ENCODE measurements at regions not wholly inside any gene's neighbourhood (a gene's known extent, or its start where the extent isn't known, plus 50 kb on each side); places are given as distances from the start of the nearest gene placed in this dataset.
"Not testable (repeated sequence)": the region's sequence is repeated elsewhere in the genome, so short reads cannot be mapped to it uniquely, and the experiment has no call there.

DNA sequence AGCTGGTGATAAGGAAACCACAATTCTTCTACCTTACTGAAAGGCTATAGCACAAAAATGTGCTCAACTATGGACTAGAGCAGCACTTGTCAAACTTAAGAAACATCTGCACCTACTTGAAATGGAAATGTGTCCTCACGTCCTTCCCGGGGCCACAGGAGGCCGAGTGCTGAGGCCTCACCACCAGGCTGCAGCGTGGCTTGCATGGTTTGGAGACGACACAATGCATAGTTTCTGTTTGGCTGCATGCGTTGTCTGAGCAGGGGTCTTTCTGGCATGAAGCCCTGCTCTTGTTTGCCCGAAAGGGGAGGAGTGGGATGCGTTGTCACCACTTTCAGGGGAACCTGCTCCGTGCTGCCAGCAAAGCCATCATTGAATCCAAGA lies 228.8 kb downstream of the TTLL2 start:
- Mint-ChIP-seq H3K27me3 (no peaks in the 10 kb centered on the region), H3K4me1 (no peaks in the 10 kb centered on the region), H3K36me3 (no peaks in the 10 kb centered on the region), H3K4me3 (no peak overlapping the region), H3K9me3 (peaks cover 0 to 10% (median 7%) of the 10 kb centered on the region in 3 donors), H3K27ac (no peak overlapping the region)

DNA sequence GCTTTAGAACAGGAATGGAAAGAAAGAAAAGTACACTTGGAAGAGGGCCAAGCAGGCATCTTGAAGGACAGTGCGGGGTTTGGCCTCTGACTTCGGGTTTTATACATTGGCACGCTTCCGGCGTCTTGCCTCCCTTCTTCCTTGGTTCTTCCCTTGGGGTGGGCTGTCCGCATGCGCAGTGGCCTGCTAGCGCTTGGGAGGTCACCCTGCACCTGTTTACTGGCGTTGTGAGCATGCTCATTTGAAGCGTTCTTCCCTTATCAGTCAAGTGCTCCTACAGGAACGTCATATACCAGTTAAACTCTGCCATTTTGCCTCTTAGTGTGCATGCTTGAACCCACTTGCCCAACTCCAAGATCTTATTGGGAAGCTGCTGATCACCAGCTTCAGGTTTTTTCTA lies 230.0 kb downstream of the TTLL2 start:
- Mint-ChIP-seq H3K36me3 (no peaks in the 10 kb centered on the region), H3K9me3 (peaks cover 0 to 10% (median 7%) of the 10 kb centered on the region in 3 donors), H3K27me3 (no peaks in the 10 kb centered on the region), H3K4me1 (no peaks in the 10 kb centered on the region), H3K27ac (no peak overlapping the region), H3K4me3 (no peak overlapping the region)

DNA sequence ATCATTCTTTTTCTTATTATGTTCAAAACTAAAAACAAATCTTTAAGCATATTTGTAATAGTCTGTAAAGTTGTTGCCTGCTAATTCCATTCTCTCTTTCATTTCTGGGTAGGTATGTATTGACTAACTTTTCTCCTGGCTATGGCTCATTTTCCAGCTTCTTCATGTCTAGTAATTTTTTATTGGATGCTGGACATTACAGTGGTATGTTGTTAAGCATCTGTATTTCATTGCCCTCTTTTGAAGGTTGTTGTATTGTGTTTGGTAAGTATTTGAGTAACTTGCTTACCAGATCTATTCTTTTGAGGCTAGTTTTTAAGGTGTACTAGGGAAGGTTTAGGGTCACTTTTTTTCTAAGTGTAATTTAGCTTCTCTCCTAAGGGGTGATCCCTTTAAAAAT lies 230.9 kb downstream of the TTLL2 start:
- H3K27ac Mint-ChIP-seq, result no peak overlapping the region
- no peak overlapping the region for H3K4me3 Mint-ChIP-seq

DNA sequence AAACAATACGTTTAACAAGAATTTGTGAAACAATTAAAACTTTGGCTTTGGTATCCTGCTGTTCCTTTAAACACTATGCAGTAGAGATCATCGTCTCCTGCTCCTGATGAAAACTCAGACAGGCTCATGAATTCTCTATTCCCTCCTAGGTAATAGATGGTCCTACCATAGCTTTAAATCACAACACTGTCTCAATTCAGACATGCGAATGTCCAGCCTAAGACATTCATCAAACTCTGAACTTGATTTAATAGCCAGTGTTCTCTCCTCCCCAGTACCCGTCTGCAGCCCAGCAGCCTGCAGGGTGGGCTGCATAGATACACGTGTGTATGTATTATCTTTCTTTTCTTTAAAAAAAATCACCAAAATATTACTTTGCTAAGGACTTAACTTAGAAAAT lies 232.8 kb downstream of the TTLL2 start:
- no peaks in the 10 kb centered on the region for H3K27me3 Mint-ChIP-seq
- H3K9me3 Mint-ChIP-seq, result peaks cover 0 to 10% (median 7%) of the 10 kb centered on the region in 3 donors
- no peak overlapping the region for H3K27ac Mint-ChIP-seq
- H3K4me3 Mint-ChIP-seq, result no peak overlapping the region
- H3K4me1 Mint-ChIP-seq, result no peaks in the 10 kb centered on the region
- H3K36me3 Mint-ChIP-seq, result peaks cover 2% of the 10 kb centered on the region

More for the DNA sequence above, 230.9 kb downstream of the TTLL2 start:
- Mint-ChIP-seq H3K4me1 (no peaks in the 10 kb centered on the region), H3K9me3 (peaks cover 0 to 10% (median 7%) of the 10 kb centered on the region in 3 donors), H3K27me3 (no peaks in the 10 kb centered on the region), H3K36me3 (peaks cover 2% of the 10 kb centered on the region)

DNA sequence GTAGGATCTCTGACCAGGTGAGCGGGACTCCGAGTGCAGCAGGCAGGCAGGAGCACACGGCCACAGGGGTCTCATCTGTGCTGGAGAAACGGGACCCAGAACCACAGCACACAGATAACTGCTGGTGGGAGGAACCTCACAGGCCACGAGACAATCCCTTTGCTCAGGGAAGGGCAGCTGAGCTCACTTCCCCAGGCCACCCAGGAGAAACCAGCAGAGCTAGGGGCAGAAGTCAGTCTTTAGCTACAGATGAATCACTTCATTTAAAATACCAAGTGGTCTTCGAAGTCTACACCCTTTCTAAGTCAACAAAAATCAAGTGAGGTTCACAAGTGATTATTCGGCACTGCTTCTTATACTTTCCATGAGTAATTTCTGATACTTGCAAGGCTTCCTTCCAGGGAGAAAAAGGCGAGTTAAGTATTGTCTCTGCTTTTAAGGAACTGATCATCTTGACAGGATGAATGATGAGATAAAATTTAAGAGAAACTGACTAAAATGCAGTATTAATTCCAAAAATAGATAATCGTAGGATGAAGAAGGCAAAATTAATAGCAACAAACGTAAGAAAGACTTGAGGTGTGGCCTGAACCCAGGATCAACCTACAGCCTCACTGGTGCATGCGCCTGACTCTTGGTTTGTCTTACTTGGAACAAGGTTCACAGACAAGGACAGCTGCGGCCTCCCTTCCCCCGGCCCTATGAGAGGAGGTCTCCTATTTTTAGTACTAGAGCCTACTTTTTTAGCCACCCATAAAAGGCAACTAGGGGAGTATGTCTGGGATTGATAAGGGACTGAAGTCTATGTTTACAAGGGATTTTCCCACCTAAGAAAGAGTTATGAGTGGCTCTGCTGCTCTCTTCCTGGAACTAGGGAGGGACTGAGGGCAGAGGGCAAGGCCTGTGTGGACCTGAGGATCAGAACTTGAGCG lies 233.6 kb downstream of the TTLL2 start:
- H3K36me3 Mint-ChIP-seq, result peaks cover 2% of the 10 kb centered on the region
- H3K27ac Mint-ChIP-seq, result no peak overlapping the region
- H3K4me3 Mint-ChIP-seq, result no peak overlapping the region
- no peaks in the 10 kb centered on the region for H3K4me1 Mint-ChIP-seq
- peaks cover 0 to 10% (median 7%) of the 10 kb centered on the region in 3 donors for H3K9me3 Mint-ChIP-seq
- no peaks in the 10 kb centered on the region for H3K27me3 Mint-ChIP-seq

DNA sequence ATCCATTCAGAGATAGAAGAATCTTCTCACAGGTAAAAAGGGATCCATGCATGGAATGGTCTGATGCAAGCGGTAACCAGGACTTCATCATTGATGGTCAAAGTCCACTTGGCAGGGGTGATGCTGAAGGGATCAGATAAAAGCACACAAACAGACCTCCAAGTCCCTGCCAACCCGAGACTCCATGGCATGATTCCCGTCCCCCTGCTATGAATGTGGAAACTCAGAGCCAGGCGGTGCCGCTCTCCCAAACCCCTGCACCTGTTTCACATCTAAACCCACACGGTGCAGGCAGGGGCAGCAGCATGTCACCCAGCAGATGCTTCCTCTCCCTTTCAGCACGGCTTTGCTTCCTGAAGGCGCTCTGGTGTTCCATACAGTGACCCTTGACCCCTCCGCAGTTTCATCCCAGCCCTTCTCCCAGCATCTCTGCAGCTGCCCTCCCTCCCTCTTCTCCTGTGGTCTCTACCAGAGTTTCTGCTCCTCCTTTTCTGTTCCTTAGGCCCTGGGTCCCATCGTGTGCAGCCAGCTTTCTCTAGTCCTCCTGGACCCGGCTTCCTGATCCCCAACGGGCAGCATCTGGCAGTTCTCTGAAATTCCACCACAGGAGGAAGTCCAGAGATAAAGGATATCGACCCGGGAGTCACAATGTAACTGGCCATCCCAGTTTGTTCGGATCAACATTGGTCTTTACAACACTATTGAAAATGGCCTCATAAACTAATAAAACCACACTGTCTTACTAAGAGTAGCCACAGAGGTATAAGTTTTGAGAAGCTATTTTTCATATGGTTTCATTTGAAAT lies 235.0 kb downstream of the TTLL2 start:
- Mint-ChIP-seq H3K27me3 (no peaks in the 10 kb centered on the region), H3K9me3 (peaks cover 2 to 10% (median 7%) of the 10 kb centered on the region in 3 donors), H3K36me3 (peaks cover 2% of the 10 kb centered on the region), H3K4me1 (no peaks in the 10 kb centered on the region), H3K4me3 (no peak overlapping the region), H3K27ac (no peak overlapping the region)

DNA sequence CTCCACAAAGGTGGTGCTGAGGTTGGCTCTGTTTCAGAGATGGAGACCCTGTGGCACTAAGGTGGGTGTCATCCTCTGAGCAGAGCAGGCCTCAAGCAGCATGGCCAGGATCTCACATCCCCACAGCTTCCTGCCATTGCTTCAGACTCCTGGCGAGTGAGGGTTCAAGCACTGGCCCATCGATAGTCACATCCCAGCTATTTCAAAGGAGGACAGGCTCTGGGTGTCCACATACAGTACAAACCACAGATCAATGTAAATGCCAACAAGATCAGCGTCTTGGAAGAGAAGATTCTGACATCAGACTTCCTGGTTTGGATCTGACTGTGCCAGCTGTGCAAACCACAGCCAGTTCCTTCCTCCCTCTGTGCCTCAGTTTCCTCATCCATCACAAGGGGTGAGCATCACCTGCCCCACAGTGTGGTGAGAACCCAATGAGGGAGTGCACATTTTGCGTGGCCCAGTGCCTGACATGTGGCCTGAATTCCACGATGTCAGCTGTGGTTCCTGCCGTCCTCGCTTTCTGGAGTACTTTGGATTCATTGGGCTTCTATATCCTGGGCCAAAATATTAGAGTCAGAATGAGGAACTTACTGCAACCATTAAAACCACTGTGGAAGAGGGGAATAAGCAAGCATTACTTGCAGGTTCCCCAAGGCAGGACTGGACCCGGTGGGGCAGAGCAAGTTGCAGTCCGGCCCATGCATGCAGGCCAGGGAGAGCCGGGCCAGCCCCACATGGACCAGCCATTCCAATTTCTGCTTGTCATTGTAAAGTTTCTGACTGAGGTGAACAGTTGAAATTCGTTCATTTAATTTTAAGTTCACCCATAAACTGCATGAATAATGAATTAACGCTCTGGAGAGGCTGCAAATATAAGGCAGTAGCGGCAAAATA lies 236.0 kb downstream of the TTLL2 start:
- no peaks in the 10 kb centered on the region for H3K4me1 Mint-ChIP-seq
- H3K27me3 Mint-ChIP-seq, result no peaks in the 10 kb centered on the region
- H3K27ac Mint-ChIP-seq, result peak overlapping the region in 1 of 3 donors; percentile 50
- no peak overlapping the region for H3K4me3 Mint-ChIP-seq
- H3K9me3 Mint-ChIP-seq, result peaks cover 2 to 7% (median 2%) of the 10 kb centered on the region in 3 donors
- peaks cover 2% of the 10 kb centered on the region for H3K36me3 Mint-ChIP-seq

DNA sequence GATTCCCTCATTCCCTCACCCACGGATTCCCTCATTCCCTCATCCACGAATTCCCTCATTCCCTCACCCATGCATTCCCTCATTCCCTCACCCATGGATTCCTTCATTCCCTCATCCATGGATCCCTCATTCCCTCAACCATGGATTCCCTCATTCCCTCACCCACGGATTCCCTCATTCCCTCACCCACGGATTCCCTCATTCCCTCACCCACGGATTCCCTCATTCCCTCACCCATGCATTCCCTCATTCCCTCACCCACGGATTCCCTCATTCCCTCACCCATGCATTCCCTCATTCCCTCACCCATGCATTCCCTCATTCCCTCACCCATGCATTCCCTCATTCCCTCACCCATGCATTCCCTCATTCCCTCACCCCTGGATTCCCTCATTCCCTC lies 238.0 kb downstream of the TTLL2 start:
- not testable (repeated sequence) for H3K4me3 Mint-ChIP-seq, H3K4me1 Mint-ChIP-seq, H3K27ac Mint-ChIP-seq, H3K36me3 Mint-ChIP-seq, H3K9me3 Mint-ChIP-seq, H3K27me3 Mint-ChIP-seq

DNA sequence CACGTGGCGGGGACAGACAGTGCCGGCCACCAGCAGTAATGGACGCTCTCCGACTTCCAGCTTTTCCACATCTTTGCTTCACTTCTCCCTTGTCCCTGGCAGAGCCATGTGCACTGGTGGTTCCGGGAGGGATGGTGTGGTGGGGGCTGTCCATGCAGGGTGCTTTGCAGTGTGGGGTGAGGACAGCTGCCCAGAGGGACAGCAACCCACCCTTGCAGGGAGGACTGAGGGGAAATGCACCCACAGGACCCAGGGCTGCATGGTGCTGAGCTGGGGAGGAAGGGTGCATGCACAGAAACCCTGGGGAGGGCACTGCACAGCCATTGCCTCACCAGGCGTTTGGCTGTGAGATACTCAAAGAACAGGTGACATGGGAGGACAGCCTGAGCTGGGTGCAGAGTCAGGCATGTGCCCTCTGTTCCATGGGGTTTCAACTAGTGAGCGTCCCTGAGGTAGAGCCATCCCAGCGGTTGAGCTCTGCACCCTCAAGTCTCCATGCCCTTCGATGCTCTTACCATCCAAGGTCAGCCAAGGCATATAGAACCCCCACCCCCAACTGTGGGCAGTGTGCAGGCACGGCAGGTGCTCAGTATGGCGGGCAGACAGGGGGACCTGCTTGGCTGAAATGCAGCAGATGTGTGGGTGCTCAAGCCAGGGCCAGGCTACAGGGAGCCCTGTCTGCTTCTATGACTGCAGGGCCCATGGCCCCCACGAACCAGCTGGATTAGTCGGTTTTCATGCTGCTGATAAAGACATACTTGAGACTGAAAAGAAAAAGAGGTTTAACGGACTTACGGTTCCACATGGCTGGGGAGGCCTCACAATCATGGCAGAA lies 239.7 kb downstream of the TTLL2 start:
- Mint-ChIP-seq H3K36me3 (peaks cover 2% of the 10 kb centered on the region), H3K4me1 (peaks cover 0 to 2% (median 0%) of the 10 kb centered on the region in 3 donors), H3K27me3 (no peaks in the 10 kb centered on the region), H3K9me3 (peaks cover 0 to 2% (median 0%) of the 10 kb centered on the region in 3 donors), H3K27ac (no peak overlapping the region), H3K4me3 (peak overlapping the region in 1 of 4 donors; percentile 13)

DNA sequence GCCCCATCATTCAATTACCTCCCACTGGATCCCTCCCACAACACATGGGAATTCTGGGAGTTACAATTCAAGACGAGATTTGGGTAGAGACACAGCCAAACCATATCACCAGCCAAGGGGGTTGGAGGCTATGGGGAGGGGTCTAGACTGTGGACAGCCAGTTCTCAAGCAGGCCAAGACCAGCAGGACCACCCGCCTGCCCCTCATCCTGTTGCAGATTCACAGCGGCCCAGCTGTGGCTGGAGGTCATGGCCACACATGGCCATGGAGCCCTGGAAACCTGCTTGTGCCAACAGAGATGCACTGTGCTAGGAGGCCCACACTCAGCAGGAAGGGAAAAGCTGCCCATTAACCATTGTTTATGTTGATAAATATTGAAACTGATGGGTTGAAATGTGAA lies 240.5 kb downstream of the TTLL2 start:
- Mint-ChIP-seq H3K4me3 (no peak overlapping the region), H3K27ac (no peak overlapping the region), H3K9me3 (peaks cover 0 to 2% (median 0%) of the 10 kb centered on the region in 3 donors), H3K36me3 (peaks cover 2% of the 10 kb centered on the region), H3K4me1 (peaks cover 0 to 3% (median 0%) of the 10 kb centered on the region in 3 donors), H3K27me3 (no peaks in the 10 kb centered on the region)

DNA sequence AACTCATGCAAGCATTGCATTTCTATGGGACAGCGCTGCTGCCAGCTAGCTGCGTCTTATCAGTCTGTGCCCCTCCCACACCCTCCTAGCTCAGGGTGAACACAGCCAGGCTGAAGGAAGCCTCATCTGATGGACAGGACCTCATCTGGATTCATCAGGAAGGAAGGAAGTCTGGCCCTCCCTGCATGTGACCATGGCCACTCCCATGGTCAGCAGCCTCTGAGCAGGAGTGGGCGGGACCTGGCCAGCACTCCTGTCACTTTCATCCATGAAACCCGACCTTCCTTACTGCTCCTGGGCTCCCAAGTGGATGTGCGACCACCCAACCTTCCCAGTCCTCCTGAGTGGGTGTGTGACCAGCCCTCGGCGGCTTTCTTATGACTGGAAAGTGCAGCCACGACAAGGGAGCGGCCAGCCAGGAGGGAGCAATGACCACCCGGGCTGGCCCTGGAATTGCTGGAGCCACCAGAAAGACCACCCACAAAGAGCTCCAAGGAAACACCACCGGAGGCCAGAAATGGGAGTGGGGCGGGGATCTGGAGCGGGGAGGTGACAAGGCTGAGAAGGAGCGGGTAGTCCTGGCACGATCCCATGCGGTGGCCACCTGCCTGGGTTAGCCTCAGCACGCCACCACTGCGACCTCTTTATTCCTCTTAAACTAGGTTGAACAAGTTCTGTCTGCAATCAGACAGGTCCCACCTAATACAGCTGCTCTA lies 241.2 kb downstream of the TTLL2 start:
- Mint-ChIP-seq H3K9me3 (peaks cover 0 to 2% (median 0%) of the 10 kb centered on the region in 3 donors), H3K36me3 (no peaks in the 10 kb centered on the region), H3K4me3 (no peak overlapping the region), H3K4me1 (peaks cover 0 to 3% (median 0%) of the 10 kb centered on the region in 3 donors), H3K27me3 (no peaks in the 10 kb centered on the region), H3K27ac (no peak overlapping the region)

DNA sequence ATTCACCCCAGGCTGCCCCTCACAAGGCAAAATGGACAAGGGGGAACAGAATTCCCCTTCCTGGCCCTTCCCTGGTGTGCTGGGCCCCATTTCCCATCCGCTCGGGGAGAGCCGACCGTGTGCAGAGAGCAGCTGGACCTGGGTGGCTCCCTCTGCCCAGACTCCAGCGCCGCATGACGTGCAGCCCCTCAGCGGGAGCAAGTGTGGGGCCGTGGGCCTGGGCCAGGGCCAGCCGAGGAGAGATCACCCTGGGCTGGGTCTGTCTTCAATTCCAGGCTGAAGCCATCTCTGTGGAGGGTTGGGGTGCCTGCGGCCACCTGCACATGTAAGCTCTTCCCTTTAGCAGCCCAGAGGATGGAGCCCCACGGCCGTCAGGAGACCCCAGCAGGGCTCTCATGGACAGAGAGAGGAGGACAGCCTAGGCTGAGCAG lies 241.8 kb downstream of the TTLL2 start:
- Mint-ChIP-seq H3K4me3 (no peak overlapping the region), H3K4me1 (peaks cover 0 to 3% (median 0%) of the 10 kb centered on the region in 3 donors), H3K36me3 (no peaks in the 10 kb centered on the region), H3K9me3 (peaks cover 0 to 2% (median 0%) of the 10 kb centered on the region in 3 donors), H3K27me3 (no peaks in the 10 kb centered on the region), H3K27ac (no peak overlapping the region)
